ENCODE measurements at regions not wholly inside any gene's neighbourhood (a gene's known extent, or its start where the extent isn't known, plus 50 kb on each side); places are given as distances from the start of the nearest gene placed in this dataset.

GRCh38 chr10:88163572-88163971 lies 300.1 kb downstream of the PTEN start:
- H3K4me3 ChIP-seq (ENCODE audit: low read depth, low read length) = no peak overlapping the region
- TF ChIP-seq, protein P1, sequence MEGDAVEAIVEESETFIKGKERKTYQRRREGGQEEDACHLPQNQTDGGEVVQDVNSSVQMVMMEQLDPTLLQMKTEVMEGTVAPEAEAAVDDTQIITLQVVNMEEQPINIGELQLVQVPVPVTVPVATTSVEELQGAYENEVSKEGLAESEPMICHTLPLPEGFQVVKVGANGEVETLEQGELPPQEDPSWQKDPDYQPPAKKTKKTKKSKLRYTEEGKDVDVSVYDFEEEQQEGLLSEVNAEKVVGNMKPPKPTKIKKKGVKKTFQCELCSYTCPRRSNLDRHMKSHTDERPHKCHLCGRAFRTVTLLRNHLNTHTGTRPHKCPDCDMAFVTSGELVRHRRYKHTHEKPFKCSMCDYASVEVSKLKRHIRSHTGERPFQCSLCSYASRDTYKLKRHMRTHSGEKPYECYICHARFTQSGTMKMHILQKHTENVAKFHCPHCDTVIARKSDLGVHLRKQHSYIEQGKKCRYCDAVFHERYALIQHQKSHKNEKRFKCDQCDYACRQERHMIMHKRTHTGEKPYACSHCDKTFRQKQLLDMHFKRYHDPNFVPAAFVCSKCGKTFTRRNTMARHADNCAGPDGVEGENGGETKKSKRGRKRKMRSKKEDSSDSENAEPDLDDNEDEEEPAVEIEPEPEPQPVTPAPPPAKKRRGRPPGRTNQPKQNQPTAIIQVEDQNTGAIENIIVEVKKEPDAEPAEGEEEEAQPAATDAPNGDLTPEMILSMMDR (IDR thresholded peaks at IDR 0.05; ENCODE audit: insufficient read depth, low read depth, low read length, missing control alignments) = no peak
- no peak for DNase-seq (ENCODE audit: low read depth)

GRCh38 chr10:88164471-88164870 lies 301.0 kb downstream of the PTEN start:
- TF ChIP-seq, protein P1 (IDR thresholded peaks at IDR 0.05; ENCODE audit: insufficient read depth, low read depth, low read length, missing control alignments) = no peak
- H3K4me3 ChIP-seq (ENCODE audit: low read depth, low read length) = no peak overlapping the region
- DNase-seq (ENCODE audit: low read depth) = no peak

- DNase-seq (ENCODE audit: low read depth) = no peak
- H3K4me3 ChIP-seq (ENCODE audit: low read depth, low read length) = no peak overlapping the region
- TF ChIP-seq, protein P1 (IDR thresholded peaks at IDR 0.05; ENCODE audit: insufficient read depth, low read depth, low read length, missing control alignments) = no peak
Observed at GRCh38 chr10:88165849-88166271, 302.4 kb downstream of the PTEN start.

GRCh38 chr10:88168171-88169036 lies 305.0 kb downstream of the PTEN start:
- TF ChIP-seq, protein P1 (IDR thresholded peaks at IDR 0.05; ENCODE audit: insufficient read depth, low read depth, low read length, missing control alignments) = no peak
- H3K4me3 ChIP-seq (ENCODE audit: low read depth, low read length) = no peak overlapping the region

DNA sequence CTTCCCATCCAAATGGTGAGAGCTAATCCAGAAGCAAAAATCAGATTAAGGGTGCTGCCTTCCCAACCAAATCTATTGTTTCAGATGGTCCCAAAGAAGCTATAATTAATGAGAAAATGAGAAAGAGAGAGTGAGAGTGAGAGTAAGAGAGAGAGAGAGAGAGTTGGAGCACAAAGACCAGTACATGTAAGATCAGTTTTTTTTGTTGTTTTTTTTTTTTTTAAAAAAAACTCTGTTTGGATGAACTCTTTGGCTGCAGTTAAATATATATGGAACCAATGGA lies 305.6 kb downstream of the PTEN start:
- TF ChIP-seq, protein P1 (IDR thresholded peaks at IDR 0.05; ENCODE audit: insufficient read depth, low read depth, low read length, missing control alignments) = no peak
- no peak overlapping the region for H3K4me3 ChIP-seq (ENCODE audit: low read depth, low read length)
- DNase-seq (ENCODE audit: low read depth) = no peak

More at GRCh38 chr10:88168171-88169036, 305.0 kb downstream of the PTEN start:
- no peak for DNase-seq (ENCODE audit: low read depth)

GRCh38 chr10:88170628-88171027 lies 307.2 kb downstream of the PTEN start:
- H3K4me3 ChIP-seq (ENCODE audit: low read depth, low read length) = no peak overlapping the region
- TF ChIP-seq, protein P1 (IDR thresholded peaks at IDR 0.05; ENCODE audit: insufficient read depth, low read depth, low read length, missing control alignments) = no peak
- no peak for DNase-seq (ENCODE audit: low read depth)

DNA sequence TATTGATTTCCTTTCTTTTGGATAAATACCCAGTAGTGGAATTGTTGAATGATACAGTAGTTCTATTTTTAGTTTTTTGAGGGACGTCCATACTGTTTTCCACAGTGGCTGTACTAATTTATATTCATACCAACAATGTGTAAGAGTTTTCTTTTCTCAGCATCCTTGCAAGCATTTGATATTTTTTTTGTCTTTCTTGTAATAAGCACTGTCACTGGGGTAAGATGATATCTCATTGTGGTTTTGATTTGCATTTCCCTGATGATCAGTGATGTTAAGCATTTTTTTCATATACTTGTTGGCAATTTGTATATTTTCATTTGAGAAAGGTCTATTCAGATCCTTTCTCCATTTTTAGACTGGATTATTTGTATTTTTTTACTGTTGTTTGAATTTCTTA lies 308.7 kb downstream of the PTEN start:
- DNase-seq (ENCODE audit: low read depth) = no peak

More for the DNA sequence above, 308.7 kb downstream of the PTEN start:
- no peak overlapping the region for H3K4me3 ChIP-seq (ENCODE audit: low read depth, low read length)
- TF ChIP-seq, protein P1 (IDR thresholded peaks at IDR 0.05; ENCODE audit: insufficient read depth, low read depth, low read length, missing control alignments) = no peak
